ENCODE measurements at regions not wholly inside any gene's neighbourhood (a gene's known extent, or its start where the extent isn't known, plus 50 kb on each side); places are given as distances from the start of the nearest gene placed in this dataset.

DNA sequence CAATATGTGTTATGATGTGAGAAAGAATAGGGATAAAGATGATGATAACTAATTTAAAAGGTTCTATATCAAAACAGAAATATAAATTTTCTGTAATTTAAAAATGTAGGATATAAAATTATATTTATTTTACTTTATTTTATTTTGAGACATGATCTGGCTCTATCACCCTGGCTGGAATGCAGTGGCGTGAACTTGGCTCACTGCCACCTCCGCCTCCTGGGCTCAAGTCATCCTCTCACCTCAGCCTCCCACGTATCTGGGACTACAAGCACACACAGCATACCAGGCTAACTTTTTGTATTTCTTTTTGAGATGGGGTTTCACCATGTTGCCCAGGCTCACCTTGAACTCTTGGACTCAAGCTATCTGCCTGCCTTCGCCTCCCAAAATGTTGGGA, 214.9 kb upstream of the SLITRK1 start:
- TF ChIP-seq, protein P1, sequence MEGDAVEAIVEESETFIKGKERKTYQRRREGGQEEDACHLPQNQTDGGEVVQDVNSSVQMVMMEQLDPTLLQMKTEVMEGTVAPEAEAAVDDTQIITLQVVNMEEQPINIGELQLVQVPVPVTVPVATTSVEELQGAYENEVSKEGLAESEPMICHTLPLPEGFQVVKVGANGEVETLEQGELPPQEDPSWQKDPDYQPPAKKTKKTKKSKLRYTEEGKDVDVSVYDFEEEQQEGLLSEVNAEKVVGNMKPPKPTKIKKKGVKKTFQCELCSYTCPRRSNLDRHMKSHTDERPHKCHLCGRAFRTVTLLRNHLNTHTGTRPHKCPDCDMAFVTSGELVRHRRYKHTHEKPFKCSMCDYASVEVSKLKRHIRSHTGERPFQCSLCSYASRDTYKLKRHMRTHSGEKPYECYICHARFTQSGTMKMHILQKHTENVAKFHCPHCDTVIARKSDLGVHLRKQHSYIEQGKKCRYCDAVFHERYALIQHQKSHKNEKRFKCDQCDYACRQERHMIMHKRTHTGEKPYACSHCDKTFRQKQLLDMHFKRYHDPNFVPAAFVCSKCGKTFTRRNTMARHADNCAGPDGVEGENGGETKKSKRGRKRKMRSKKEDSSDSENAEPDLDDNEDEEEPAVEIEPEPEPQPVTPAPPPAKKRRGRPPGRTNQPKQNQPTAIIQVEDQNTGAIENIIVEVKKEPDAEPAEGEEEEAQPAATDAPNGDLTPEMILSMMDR (conservative IDR thresholded peaks at IDR 0.05 in 1 of 2, IDR thresholded peaks at IDR 0.05 in 1 of 2; ENCODE audit: low read depth in 1 of 2, low read length in 2 of 2): no peak
- TF ChIP-seq EZH2 (IDR thresholded peaks at IDR 0.05; ENCODE audit: low read length, missing control alignments): no peak
